GM19397 (cell line): ENCODE measurements at regions not wholly inside any gene's neighbourhood (a gene's known extent, or its start where the extent isn't known, plus 50 kb on each side); places are given as distances from the start of the nearest gene placed in this dataset.

ENCODE experiments used
- ATAC-seq: cut with Tn5 transposase; IDR thresholded peaks from one replicate; pipeline ENCODE4 v1.9.1; 2021; ENCODE audit warnings: mild to moderate bottlenecking, moderate library complexity; ENCODE audit not compliant: unreplicated experiment

- no peak for ATAC-seq
Measured at GRCh38 chr11:87392665-87393064, 354.9 kb downstream of the TMEM135 start.

DNA sequence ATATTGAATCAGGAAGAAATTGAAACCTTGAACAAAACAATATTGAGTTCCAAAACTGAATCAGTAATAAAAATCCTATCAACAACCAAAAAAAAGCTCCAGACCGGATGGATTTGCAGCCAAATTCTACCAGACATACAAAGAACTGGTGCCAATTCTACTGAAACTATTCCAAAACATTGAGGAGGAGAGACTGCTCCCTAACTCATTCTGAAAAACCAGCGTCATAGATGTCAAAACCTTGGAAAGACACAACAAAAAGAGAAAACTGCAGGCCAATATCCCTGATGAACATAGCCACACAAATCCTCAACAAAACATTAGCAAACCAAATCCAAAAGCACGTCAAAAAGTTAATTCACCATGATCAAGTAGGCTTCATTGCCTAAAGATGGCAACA, 353.8 kb downstream of the TMEM135 start:
- no peak for ATAC-seq

DNA sequence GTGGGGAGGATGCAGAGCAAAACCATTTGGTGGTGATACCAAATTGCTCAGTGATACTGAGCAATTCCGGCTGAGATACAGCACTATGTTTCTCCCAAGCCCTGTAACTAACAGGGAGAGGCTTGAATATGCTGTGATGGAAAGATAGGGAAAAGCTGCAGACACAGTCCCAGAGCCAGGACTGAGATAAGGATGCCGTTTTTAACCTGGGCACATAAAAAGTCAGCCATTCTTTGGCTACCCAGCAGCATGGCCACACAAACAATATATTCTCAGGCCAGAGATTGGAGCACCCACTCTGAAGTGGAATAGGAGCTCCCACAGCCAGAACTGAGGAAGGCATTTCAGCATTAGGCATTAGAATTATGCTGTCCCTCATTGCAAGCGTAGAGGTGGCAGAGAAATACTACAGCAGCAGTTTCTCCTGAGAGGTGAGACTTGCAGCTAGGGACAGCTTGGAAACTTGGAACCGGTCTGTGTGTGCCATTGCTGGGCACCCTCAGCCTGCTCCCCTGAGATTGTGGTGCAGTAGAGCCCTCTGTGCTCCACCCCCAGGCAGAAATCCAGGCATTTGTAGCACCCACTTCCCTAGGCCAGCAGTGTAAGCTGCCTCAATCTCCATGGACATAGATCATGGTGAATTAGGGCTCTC, 346.5 kb downstream of the TMEM135 start:
- ATAC-seq = no peak

- no peak for ATAC-seq
Measured at GRCh38 chr11:87374038-87374807, 336.5 kb downstream of the TMEM135 start.
